ENCODE measurements at regions not wholly inside any gene's neighbourhood (a gene's known extent, or its start where the extent isn't known, plus 50 kb on each side); places are given as distances from the start of the nearest gene placed in this dataset.
"Not testable (repeated sequence)": the region's sequence is repeated elsewhere in the genome, so short reads cannot be mapped to it uniquely, and the experiment has no call there.

DNA sequence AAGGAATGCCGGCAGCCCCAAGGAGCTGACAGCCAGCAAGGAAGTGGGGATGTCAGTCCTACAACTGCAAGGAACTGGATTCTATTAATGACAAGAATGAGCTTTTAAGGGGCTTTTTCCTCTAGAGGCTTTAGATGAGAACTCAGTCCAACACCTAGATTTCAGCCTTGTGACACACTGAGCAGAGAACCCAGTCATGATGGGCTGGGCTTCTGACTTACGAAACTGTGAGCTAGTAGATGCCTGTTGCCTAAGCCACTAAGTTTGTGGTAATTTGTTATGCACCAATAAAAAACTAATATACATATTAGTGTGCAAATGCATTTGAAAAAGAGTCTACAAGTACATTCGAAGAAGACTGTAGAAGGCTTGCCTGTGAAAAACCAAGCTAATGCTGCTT lies 263.3 kb downstream of the SOX4 start:
- DNase-seq, result no peak

DNA sequence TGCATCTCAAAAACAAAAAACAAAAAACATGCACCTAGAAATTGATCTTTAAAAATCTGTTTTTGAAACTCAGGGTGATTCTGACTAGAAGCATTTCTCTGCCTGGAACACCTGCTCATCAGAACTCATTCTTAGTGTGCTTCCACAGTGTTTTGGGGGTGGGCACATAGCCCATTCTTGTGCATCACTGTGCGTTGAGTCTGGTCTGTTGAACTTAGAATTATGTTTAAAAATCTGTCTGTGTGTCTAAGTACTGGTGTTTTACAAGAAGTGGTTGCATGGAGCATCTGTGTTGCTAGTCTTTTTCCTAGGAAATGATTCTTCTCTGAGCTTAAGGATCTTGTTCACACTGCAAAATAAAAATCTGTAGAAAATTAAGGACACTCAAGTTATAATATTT lies 264.5 kb downstream of the SOX4 start:
- DNase-seq, result no peak

DNA sequence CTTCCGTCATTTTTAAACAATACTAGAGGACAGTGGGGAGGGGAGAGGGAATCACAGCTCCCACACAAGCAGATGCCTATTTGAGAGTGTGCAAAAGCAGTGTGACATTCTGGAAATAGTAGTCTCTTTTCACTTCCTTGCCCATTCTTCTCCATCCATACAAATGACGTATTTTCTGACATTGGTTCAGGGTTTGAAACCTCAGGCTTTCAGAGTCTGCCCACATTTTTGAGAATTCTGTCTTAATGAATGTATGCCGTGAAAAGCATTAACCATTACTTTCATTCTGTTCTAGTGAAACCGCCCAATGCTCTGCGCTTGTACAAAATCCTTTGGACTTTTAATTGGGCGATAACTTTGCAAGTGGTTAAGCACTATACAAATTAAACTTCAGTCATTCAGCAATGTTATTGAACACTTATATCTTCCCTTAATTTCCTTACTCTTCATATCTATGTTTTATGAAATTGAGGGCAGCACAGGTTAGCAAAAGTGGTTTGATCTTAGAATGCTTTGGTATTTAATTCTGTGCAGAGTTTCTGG lies 265.7 kb downstream of the SOX4 start:
- DNase-seq, result no peak

DNA sequence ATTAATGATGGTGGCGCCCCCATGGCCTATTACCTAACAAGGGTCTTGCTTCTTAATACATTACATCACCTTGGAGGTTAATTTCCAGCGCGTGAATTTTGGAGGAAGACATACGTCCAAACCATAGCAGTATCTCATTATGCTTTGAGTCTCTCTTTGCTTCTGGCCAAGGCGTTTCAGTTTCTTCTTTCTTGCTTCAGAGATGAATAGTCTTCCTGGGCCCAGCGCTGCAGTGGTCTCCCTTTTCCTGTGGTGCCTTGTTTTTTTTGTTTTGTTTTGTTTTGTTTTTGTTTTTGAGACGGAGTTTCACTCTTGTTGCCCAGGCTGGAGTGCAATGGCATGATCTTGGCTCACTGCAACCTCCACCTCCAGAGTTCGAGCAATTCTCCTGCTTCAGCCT lies 268.4 kb downstream of the SOX4 start:
- no peak for DNase-seq

DNA sequence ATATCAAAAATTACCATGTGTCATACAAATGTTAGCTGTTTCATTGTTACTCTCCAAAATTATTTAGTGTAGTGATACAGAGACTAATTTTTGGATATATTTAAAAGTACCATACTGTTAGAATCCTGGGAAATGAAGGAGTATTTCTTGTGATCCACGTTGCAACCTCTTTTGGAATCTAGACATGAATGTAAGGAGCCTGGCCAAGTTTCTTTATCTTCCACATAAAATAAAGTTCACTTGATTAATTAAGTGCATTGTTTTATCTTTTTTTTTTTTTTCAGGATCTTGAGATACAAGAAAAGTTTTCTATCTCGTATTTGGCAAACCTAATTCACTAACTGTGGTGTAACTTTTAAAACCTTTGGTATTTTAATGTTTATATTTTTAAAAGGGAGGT lies 270.7 kb downstream of the SOX4 start:
- DNase-seq, result no peak

DNA sequence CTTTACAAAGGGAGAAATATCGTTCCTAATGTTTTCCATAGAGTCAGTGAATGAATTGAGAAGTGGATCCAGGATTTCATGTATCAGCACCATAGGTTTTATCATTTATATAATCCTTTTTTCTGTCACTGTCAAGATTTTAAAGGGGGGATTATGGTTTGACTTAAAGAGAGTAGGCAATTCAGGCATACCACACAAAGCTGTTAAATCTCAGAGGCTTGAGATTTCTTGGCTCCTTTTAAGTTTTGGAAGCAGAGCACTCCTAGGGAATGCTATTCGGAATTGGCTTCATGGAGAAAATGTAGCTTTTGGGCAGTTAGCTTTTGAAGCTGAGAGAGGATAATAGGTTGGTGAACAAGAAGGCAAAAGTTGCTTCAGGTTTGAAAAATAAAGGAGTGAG lies 274.7 kb downstream of the SOX4 start:
- no peak for DNase-seq

DNA sequence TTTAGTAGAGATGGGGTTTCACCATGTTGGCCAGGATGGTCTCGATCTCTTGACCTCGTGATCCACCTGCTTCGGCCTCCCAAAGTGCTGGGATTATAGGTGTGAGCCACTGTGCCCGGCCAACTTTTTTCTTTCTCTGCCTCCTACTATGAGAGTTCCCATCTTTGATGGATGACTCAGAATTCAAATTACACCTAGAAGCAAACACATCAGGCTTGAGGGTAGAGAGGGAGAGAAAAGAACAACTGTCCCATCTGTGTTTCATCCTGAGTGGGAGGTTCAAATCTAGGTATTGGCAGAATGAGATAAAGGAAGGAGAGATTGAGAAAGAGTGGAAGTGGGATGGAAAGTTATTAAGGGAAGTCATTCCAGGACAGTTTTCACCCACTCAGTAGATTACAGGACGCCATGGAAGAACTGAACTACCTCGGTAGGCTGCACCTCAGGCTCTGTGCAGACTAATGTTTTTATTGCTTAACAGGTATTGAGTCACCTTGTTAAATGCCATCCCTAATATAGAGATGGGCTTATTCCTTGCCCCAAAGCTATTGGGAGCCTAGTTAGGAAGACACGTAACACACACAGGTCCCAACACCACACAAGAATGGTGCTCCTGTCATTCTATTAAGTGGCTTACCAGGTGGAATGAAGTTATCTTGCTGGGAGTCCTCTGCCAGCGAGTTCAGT lies 275.7 kb downstream of the SOX4 start:
- DNase-seq, result no peak

DNA sequence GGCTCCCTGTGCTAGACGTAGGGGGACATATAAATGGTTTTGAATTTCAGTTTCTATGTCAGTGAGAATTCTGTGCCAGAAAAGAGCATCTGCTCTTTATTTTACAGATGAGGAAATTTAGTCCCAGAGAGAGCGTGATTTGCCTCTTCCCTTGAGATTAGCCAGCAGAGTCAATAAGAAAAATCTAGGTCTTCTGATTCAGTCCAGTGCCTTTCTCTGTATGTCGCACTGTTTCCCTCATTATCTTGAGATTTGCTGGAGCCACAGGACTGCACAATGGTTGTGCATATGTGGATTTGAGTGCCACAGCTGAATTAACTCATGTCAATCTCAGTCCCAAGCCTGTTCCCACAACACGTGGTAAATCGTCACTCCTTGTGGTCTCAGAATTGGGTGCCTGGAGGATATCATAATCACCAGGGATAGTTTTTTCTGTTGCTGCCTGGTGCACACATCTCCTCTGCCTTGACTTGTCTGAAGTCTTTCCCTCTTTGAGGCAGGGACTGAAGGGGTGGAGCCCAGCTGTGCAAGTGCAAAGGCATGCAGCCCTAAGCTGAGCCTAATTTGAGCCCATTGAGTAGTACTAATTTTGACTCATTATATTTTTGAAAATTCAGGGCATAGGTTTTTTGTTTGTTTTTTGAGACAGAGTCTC lies 276.7 kb downstream of the SOX4 start:
- no peak for DNase-seq

DNA sequence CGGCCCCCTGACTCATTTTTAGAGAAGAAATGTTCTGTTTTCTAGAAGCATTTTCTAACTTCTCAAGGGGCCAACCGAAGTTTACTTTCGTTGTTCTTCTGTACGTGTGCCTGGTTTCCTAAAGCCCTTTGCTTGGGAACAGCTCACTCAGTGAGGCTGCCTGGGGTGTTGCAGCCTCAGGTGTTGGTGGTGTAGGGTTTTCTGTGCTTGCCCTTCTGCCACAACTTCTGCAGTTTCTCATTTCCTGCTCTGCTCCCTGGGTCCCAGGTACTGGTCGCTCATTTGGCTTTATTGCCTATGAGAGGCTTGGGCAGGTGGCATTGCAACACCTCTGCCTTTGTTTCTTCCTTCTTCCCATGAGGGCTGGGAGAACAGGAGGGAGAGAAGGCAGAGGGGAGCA lies 278.3 kb downstream of the SOX4 start:
- no peak for DNase-seq

DNA sequence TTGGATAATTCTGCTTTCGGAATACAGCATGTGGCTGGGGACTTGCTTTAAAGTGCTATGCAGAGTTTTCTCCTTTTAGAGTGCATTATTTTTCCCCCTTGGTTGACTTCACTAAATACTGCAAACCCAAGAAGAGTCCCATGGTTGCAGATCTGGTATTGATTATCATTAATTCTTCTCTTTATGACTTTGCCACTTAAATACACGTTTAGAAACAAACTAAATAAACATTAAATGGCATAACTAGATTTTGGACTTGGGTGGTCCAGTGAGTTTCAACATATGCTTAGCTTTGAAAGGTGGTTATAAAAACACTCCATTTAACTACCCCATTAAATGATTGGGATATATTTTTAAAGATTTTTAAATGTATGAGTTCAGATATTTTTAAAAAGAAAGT lies 279.2 kb downstream of the SOX4 start:
- DNase-seq, result no peak

DNA sequence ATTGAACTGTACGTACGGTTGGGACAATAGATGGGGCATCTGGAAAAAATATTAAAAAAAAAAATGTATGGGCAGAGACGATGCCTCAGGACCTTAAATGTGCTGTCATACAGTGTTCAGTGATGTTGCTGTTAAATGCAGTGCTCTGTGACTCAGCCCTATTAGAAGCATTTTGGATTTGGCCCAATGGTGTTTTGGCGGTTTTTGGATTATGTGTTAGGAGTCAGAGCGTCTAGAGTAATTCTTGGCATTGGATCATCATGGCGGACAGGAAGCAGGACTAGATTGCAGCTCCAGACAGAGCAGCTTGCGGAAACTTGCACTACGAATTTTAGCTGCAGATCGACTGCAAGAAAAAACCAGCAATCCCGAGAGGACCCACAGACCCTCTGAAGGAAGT lies 280.0 kb downstream of the SOX4 start:
- DNase-seq, result no peak

DNA sequence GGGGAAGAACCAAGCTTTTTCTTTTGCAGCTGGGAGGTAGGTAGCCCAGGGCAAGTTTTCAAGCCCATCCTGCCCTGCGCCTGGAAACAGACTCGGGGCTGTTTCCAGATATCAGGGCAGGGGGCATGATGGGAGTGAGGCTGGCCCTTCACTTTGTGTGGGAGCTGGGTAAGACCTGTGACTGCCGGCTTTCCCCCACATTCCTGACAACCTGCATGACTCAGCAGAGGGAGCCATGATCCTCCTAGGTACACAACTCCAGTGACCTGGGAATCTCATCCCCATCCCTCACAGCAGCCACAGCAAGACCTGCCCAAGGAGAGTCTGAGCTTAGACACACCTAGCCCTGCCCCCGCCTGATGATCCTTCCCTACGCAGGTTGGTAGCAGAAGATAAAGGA lies 280.8 kb downstream of the SOX4 start:
- DNase-seq, result no peak

DNA sequence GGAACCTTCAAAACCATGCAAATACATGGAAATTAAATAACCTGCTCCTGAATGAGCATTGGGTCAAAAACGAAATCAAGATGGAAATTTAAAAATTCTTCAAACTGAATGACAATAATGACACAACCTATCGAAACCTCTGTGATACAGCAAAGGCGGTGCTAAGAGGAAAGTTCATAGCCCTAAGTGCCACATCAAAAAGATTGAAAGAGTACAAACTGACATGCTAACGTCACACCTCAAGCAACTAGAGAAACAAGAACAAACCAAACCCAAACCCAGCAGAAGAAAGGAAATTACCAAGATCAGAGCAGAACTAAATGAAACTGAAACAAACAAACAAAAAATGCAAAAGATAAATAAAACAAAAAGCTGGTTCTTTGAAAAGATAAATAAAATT lies 283.5 kb downstream of the SOX4 start:
- not testable (repeated sequence) for DNase-seq

DNA sequence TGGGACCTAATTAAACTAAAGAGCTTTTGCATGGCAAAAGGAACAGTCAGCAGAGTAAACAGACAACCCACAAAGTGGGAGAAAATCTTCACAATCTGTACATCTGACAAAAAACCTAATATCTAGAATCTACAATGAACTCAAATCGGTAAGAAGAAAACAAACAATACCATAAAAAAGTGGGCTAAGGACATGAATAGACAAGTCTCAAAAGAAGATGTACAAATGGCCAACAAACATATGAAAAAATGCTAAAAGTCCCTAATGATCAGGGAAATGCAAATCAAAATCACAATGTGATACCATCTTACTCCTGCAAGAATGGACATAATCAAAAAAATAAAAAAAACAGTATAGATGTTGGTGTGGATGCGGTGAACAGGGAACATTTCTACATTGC lies 286.7 kb downstream of the SOX4 start:
- not testable (repeated sequence) for DNase-seq

DNA sequence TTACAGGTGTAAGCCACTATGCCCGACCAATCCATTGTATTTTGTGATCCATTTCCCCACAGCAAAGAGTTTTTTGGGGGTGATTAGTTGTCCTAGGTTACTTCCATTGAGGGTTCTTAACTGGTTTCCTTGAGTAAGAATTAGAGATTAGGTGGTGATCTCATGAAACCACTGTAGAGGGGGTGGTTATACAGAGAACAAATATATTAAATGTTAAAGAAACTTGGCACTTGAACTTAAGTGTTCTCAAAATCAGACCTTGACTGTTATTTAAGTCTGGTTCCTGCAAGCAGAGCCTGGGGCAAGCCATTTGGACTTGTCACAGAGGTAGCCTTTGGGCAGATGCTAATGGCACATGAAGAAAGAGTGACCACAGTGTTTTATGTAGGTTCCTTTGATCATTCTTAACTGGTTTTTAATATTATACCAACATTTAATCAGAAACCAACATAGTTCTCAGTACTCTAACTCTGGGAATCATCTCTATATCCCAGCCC lies 288.5 kb downstream of the SOX4 start:
- no peak for DNase-seq

DNA sequence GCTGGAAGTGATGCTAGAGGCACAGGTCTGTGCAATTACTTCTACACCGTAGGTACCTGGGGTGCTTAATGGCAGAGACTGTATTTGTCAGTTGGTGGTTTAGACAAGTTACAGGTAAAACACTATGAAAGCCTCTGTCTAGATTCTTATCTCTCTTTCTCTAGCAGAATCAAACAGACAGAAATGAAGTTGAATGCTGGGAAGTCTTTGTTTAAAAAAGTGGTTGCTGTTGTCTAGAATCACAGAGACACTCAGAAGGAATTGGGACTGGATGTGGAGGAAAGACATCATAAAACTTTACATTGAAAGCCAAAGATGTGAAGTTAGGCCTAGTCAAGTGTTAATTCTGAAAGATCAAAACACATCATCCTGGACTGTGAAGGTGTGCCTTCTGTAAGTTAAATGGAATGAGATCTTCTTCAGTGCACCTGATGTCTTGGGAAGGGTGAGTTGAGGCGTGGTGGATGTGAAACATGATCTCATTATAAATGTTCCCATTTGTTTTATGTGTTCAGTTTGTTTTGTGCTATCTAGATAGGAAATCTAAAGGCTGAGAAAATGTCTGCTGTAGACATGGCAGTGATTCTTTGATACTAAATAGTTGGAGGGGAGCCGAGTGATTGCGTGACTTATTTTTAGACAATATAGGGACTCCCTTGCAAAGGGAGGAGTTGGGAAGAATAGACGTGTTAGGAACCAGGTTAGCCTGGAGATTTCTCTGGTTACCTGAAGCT lies 290.2 kb downstream of the SOX4 start:
- no peak for DNase-seq

DNA sequence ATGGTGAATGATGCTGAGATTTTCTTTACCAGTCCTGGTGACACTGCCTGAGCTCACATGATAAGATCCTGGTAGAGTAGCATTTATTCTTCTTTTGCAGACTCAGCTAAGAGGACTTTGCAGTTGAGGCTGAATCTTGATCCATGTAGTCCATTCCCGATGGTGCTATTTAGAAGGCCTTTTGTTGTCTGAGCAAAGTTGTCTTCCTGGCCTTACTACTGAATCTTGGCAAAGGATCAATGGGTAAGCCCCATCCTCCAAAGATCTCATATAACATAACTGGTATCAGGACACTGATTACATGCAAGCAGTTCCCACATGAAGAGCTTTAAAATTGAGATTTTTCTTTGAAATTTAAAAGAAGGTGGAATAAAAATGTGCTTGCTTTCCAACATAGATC lies 291.6 kb downstream of the SOX4 start:
- no peak for DNase-seq

DNA sequence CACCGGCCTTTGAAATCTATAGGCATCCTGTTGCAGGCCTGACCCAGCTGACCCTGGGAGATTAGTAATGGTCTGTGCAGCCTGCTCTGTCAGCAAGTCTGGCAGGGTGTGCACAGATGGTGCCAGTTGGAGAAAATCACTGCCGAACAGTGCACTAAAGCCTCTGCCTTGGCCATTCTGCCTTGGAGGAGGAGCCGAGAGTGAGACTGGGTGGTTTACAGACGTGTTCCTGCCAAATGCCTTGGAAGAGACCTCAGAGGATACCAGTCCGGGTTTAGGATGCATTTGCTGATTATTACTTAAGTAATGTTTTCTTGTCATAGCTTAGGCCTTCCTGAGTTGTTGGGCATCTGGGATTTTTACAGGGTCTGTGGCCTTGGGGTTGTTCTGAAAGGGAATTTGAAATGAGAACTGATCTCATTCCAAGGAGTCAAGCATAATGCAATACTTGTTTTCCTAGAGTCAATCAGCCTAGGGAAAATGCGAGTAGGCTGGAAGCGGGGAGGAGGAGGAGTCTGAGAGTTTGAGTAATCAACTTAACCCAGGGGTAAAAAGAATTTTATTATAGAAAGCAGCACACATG lies 292.1 kb downstream of the SOX4 start:
- no peak for DNase-seq

DNA sequence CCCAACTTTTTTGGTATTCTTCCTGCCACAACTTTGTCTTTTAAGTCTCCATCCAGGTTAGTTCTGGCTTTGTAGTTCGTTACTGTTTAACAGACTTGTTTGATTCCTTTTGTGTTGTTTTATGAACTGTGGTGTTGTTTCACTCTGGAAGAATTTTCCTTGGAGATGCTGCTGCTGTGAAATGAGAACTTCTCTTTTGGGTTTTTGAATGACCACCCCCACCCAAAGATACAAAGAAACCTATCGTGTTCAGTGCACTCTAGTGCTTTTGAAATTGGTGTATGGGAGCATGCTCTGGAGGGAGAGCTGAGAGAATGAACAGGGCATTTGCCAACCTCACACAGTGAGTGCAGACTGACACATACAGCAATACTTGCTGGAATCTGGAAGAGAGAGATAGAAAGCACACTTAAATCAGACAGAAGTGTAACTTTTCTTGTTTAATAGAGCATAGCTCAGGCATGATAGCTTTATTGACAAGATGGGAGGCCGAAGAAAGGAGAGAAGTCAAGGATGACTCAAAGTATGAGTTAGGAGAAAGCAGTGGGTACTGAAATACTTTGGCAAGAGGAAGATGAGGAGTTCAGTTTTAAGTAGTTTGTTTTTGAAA lies 293.1 kb downstream of the SOX4 start:
- no peak for DNase-seq

DNA sequence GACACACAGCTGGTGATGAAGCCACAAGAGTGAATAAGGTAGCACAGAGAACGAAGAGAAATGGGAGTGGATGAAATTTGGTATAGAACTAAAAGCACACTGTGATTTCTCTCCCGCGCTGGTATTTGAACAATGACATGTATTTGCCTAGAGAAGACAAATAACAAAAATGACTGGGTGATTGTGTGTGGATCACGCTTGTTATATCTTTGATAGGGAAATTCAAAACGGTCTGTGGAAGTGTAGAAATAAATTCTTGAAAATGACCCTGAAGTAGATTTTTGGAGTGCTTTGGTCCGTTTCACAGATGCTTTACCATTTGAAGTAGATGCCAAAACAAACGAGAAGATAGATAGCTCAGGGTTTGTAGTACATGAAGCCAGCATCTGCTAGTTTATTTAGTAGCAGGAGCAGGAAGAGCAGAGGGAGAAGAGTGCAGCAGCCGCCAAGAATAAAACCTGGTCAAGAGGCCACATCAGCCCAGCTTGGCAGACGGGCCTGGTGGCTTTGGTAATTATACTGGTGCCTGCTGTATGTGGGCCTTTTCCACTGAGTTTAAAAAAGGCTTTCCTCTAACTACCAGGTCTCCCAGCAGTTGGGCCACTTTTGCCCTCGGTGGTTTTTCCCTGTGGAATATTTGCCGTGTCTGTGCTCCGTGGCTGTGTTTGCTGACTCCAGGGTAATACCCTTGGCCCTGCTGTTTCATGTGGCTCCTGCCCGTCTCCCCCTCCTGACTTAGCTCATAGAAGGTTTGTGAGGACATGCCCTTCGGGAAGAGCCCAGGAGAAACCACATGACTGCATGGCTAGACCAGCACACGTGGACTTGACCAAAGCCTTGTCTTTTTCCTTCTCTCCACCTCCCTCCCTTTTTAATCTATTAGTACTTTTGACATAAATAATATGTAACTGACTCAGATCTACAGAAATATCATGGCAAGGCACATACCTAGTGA lies 294.0 kb downstream of the SOX4 start:
- no peak for DNase-seq

DNA sequence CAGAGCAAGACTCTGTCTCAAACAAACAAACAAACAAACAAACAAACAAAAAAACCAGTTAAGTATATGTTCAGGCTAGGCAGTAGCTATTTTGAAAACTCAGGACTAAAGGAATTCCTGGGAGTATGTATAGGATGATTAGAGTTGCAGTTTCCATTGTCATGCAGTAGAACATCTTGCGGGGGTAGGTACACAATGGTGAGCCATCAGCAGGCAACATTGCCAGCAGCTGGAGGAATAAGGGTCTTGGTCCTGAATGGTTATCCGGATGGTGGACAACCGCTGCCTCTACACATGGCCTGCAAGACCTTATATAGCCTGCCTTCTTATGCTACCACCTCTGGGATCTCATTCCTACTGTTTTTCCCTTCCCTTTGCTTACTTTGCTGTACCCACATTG lies 297.5 kb downstream of the SOX4 start:
- DNase-seq, result no peak

DNA sequence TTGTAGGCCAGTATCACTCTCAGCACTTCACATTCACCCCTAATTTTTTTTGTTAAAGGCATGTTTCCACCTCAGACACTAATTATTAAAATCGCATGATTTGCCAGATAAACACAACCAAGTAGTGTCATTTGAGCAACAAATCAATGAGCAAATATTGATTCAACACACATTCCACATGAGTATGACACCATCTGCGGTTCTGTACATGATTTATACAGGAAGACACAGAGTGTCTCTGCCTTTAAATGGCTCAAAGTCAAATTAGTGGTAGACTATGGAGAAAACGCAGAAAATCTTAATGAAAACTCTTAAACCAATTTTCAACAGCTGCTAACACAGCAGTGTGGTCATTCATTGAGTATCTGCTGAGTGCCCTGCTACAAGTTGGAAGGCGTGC lies 300.2 kb downstream of the SOX4 start:
- no peak for DNase-seq
